HL-60 (cell line): ENCODE measurements at regions not wholly inside any gene's neighbourhood (a gene's known extent, or its start where the extent isn't known, plus 50 kb on each side); places are given as distances from the start of the nearest gene placed in this dataset.

Experiments
- DNase-seq, 2 experiments: peaks; one replicate each; pipeline ENCODE4 v3.0.0-alpha.2; 2010 to 2020; ENCODE audit warnings: low read depth in 1 of 2, low spot score in 1 of 2
- H3K27ac ChIP-seq: fragments of 250-450 bp; sonication (Bioruptor Pico); replicated peaks from 2 replicates; pipeline ENCODE4 v1.5.1; 2020; ENCODE audit warnings: mild to moderate bottlenecking, moderate library complexity
- H3K27me3 ChIP-seq: fragments of 250-450 bp; sonication (Bioruptor Pico); 2 replicates; pipeline ENCODE4 v1.5.1; 2021; ENCODE audit warnings: mild to moderate bottlenecking, moderate library complexity; ENCODE audit not compliant: insufficient read depth, poor library complexity, severe bottlenecking
- H3K4me3 ChIP-seq: replicated peaks from 2 replicates; pipeline ENCODE4 v1.5.1; 2011; ENCODE audit warnings: mild to moderate bottlenecking, control low read depth, low read length; ENCODE audit not compliant: insufficient read depth
- CTCF ChIP-seq: IDR thresholded peaks from one replicate; pipeline ENCODE4 v1.5.1; 2011; ENCODE audit warnings: low read length, control low read depth, inconsistent platforms; ENCODE audit not compliant: insufficient read depth
- GABPA ChIP-seq: IDR thresholded peaks from 2 replicates; pipeline ENCODE4 v1.6.1; 2012; ENCODE audit warnings: low read depth
- POLR2AphosphoS5 ChIP-seq: IDR thresholded peaks from 2 replicates; pipeline ENCODE4 v1.6.1; 2012; ENCODE audit warnings: low read depth
- REST ChIP-seq: IDR thresholded peaks from 2 replicates; pipeline ENCODE4 v1.6.1; 2012; ENCODE audit warnings: low read depth; ENCODE audit not compliant: insufficient replicate concordance
- SPI1 ChIP-seq: IDR thresholded peaks from 2 replicates; pipeline ENCODE4 v1.6.1; 2012; ENCODE audit warnings: low read depth, mild to moderate bottlenecking, borderline replicate concordance

- Histone ChIP-seq H3K27ac (no peak overlapping the region), H3K4me3 (no peak overlapping the region), H3K27me3 (no peaks in the 10 kb centered on the region)
- no peak for DNase-seq
- TF ChIP-seq GABPA: no peak
- TF ChIP-seq POLR2AphosphoS5: no peak
- TF ChIP-seq SPI1: no peak
- no peak for TF ChIP-seq CTCF
- TF ChIP-seq REST: no peak
These were observed 295.3 kb upstream of the UBE2E2 start for GRCh38 chr3:22907796-22908195.

- no peak for DNase-seq
These were observed 294.1 kb upstream of the UBE2E2 start for GRCh38 chr3:22908989-22909507.

More at GRCh38 chr3:22908989-22909507, 294.1 kb upstream of the UBE2E2 start:
- Histone ChIP-seq H3K27ac (no peak overlapping the region), H3K27me3 (no peaks in the 10 kb centered on the region), H3K4me3 (no peak overlapping the region)
- TF ChIP-seq SPI1: no peak
- TF ChIP-seq GABPA: no peak
- no peak for TF ChIP-seq CTCF
- TF ChIP-seq POLR2AphosphoS5: no peak
- TF ChIP-seq REST: no peak
